ENCODE measurements at regions not wholly inside any gene's neighbourhood (a gene's known extent, or its start where the extent isn't known, plus 50 kb on each side); places are given as distances from the start of the nearest gene placed in this dataset.

GRCh38 chr1:30186586-30186985, 536.8 kb downstream of the MATN1 start:
- no peak overlapping the region for H3K27ac Mint-ChIP-seq
- H3K27me3 Mint-ChIP-seq (ENCODE audit: low read depth): no peaks in the 10 kb centered on the region
- H3K36me3 Mint-ChIP-seq (ENCODE audit: low read depth): no peaks in the 10 kb centered on the region

DNA sequence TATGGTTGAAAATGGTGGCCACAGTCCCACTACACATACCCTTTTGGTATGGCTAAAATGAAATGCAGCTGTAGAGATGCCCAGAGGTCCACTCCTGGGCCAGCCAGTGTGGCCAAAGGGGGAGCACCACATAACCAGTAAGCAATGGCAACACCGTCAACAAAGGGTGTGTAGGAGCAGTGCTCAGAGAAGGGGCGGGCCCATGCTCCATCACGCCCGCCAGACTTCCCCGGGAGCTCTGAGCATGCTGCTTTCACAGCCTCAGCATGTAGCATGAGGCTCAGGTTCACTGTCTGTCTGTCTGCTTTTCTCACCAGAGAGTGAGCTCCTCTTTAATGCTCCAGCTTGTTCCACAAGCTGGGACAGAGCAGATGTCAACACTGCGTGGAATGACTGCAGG, 537.6 kb downstream of the MATN1 start:
- H3K4me1 Mint-ChIP-seq (ENCODE audit: low read depth): peaks cover 3% of the 10 kb centered on the region
- no peaks in the 10 kb centered on the region for H3K27me3 Mint-ChIP-seq (ENCODE audit: low read depth)
- H3K4me3 Mint-ChIP-seq: no peak overlapping the region
- H3K27ac Mint-ChIP-seq: no peak overlapping the region
- no peak for DNase-seq (ENCODE audit: low spot score)
- no peaks in the 10 kb centered on the region for H3K36me3 Mint-ChIP-seq (ENCODE audit: low read depth)
- H3K9me3 Mint-ChIP-seq: no peaks in the 10 kb centered on the region

More at GRCh38 chr1:30186586-30186985, 536.8 kb downstream of the MATN1 start:
- DNase-seq (ENCODE audit: low spot score): no peak
- Mint-ChIP-seq H3K9me3 (no peaks in the 10 kb centered on the region), H3K4me1 (ENCODE audit: low read depth) (peaks cover 10% of the 10 kb centered on the region), H3K4me3 (no peak overlapping the region)

GRCh38 chr1:30185313-30185712, 538.1 kb downstream of the MATN1 start:
- DNase-seq (ENCODE audit: low spot score): no peak
- H3K36me3 Mint-ChIP-seq (ENCODE audit: low read depth): no peaks in the 10 kb centered on the region
- H3K27ac Mint-ChIP-seq: no peak overlapping the region
- no peaks in the 10 kb centered on the region for H3K27me3 Mint-ChIP-seq (ENCODE audit: low read depth)
- no peaks in the 10 kb centered on the region for H3K4me1 Mint-ChIP-seq (ENCODE audit: low read depth)
- no peaks in the 10 kb centered on the region for H3K9me3 Mint-ChIP-seq
- no peak overlapping the region for H3K4me3 Mint-ChIP-seq

- Mint-ChIP-seq H3K27me3 (ENCODE audit: low read depth) (peaks cover 2% of the 10 kb centered on the region), H3K36me3 (ENCODE audit: low read depth) (no peaks in the 10 kb centered on the region), H3K4me1 (ENCODE audit: low read depth) (no peaks in the 10 kb centered on the region), H3K27ac (no peak overlapping the region), H3K9me3 (no peaks in the 10 kb centered on the region), H3K4me3 (no peak overlapping the region)
- DNase-seq (ENCODE audit: low spot score): no peak
These were observed 538.8 kb downstream of the MATN1 start for GRCh38 chr1:30184393-30185141.

DNA sequence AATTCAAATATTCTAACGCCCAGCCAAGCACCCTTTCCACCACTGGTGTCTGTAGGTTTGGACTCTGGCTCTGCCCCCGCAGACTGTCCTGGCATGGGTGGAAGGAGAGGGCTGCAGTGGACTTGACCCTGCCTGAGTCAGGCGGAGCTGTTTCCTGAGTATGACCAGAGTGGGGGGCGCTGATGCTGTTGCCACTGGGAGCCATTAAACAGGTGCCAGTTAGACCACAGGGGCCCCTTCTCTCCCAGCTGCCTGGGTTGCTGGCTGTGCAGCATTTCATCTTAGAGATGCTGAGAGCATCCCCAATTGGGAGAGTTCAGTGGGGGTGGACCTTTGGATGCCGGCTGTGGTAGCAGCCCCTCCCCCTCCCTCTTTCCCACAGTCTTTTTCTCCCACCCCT, 539.5 kb downstream of the MATN1 start:
- Mint-ChIP-seq H3K27ac (no peak overlapping the region), H3K36me3 (ENCODE audit: low read depth) (no peaks in the 10 kb centered on the region), H3K4me1 (ENCODE audit: low read depth) (no peaks in the 10 kb centered on the region), H3K9me3 (no peaks in the 10 kb centered on the region), H3K4me3 (no peak overlapping the region), H3K27me3 (ENCODE audit: low read depth) (peaks cover 7% of the 10 kb centered on the region)
- DNase-seq (ENCODE audit: low spot score): no peak

DNA sequence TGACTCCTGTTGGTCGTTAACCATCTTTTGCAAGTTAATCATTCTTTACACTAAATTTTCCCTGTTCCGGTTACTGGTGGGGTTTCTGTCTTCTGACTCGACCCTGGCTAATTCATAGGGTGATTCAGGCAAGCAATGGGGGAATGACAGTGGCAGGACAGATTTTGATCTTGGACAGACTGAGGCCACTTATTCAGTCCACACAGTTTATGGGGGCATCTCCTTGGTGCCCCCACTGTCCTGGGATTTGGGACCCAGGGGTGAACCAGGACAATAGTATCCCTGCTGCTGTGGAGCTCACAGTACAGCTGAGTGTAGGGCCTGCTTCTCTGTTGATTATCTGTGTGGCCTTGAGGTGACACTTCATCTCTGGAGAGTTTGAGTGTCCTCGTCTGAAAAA, 540.4 kb downstream of the MATN1 start:
- no peak overlapping the region for H3K4me3 Mint-ChIP-seq
- no peak overlapping the region for H3K27ac Mint-ChIP-seq
- H3K9me3 Mint-ChIP-seq: no peaks in the 10 kb centered on the region
- no peaks in the 10 kb centered on the region for H3K4me1 Mint-ChIP-seq (ENCODE audit: low read depth)
- no peak for DNase-seq (ENCODE audit: low spot score)
- H3K27me3 Mint-ChIP-seq (ENCODE audit: low read depth): peaks cover 7% of the 10 kb centered on the region
- H3K36me3 Mint-ChIP-seq (ENCODE audit: low read depth): no peaks in the 10 kb centered on the region

- Mint-ChIP-seq H3K9me3 (no peaks in the 10 kb centered on the region), H3K36me3 (ENCODE audit: low read depth) (no peaks in the 10 kb centered on the region), H3K27me3 (ENCODE audit: low read depth) (peaks cover 17% of the 10 kb centered on the region), H3K4me3 (no peak overlapping the region), H3K27ac (no peak overlapping the region), H3K4me1 (ENCODE audit: low read depth) (no peaks in the 10 kb centered on the region)
- DNase-seq (ENCODE audit: low spot score): no peak
These were observed 543.3 kb downstream of the MATN1 start for GRCh38 chr1:30179942-30180543.

- H3K36me3 Mint-ChIP-seq (ENCODE audit: low read depth): no peaks in the 10 kb centered on the region
These were observed 546.9 kb downstream of the MATN1 start for GRCh38 chr1:30176477-30176876.

DNA sequence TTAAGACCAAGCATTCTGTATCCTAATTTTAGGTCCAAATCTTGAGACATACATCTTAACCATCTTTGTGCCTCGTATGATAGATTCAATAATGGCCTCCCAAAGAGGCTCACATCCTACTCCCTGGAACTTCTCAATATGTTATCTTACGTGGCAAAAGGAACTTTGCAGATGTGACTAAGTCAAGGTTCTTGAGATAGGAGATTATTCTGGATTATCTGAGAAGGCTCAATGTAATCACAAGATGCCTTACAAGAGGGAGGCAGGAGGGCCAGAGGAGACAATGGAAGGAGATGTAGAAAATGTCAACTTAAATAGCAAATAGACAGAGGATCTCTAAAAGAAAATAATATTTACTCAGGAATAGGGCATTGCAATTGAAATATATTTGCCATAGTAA, 548.9 kb downstream of the MATN1 start:
- H3K27me3 Mint-ChIP-seq (ENCODE audit: low read depth): peaks cover 20% of the 10 kb centered on the region
- no peaks in the 10 kb centered on the region for H3K9me3 Mint-ChIP-seq
- no peak for DNase-seq (ENCODE audit: low spot score)
- H3K27ac Mint-ChIP-seq: no peak overlapping the region
- no peaks in the 10 kb centered on the region for H3K36me3 Mint-ChIP-seq (ENCODE audit: low read depth)
- no peak overlapping the region for H3K4me3 Mint-ChIP-seq
- H3K4me1 Mint-ChIP-seq (ENCODE audit: low read depth): no peaks in the 10 kb centered on the region

More at GRCh38 chr1:30176477-30176876, 546.9 kb downstream of the MATN1 start:
- peaks cover 20% of the 10 kb centered on the region for H3K27me3 Mint-ChIP-seq (ENCODE audit: low read depth)
- no peaks in the 10 kb centered on the region for H3K4me1 Mint-ChIP-seq (ENCODE audit: low read depth)
- H3K9me3 Mint-ChIP-seq: no peaks in the 10 kb centered on the region
- DNase-seq (ENCODE audit: low spot score): no peak
- H3K4me3 Mint-ChIP-seq: no peak overlapping the region
- H3K27ac Mint-ChIP-seq: no peak overlapping the region

DNA sequence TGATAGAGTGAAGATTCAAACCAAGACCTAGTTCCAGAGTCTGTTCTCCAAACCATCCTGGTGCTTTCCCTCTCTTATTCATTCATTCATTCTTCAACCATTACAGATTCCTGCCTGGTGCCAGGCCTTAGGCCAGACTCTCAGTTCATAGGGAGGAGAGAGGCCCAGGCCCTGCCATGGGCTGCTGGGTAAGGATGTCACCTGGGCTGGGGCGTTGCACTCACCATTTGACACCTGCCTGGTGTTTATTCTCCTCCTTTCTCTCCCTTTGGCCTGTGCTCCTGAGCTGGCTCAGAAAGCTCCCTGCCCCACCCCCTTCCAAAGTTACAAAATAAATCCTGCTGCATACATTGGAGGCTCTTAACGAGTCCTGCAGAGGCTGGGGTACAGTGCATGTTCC, 549.8 kb downstream of the MATN1 start:
- DNase-seq (ENCODE audit: low spot score): no peak
- Mint-ChIP-seq H3K4me3 (no peak overlapping the region), H3K36me3 (ENCODE audit: low read depth) (no peaks in the 10 kb centered on the region), H3K27ac (no peak overlapping the region), H3K4me1 (ENCODE audit: low read depth) (no peaks in the 10 kb centered on the region), H3K9me3 (no peaks in the 10 kb centered on the region), H3K27me3 (ENCODE audit: low read depth) (peaks cover 19% of the 10 kb centered on the region)

DNA sequence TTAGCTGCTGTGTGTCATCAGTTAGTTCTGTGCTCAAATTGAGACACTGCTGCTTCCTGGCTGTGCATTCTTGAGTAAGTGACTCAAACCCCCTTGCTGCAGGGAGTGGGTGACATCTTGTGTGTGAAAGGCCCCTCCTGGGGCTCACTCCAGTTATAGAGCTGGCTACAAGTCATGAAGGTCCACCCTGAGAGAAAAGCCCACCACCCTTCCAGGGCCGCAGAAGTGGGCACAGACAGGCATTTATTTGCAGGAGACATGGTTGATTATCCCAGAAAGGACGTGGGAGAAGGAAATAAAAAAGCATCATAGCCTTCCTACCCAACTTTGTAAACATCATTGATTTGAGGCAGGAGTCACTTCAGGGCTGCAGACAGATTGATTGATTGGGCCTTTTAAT, 550.6 kb downstream of the MATN1 start:
- DNase-seq (ENCODE audit: low spot score): no peak
- Mint-ChIP-seq H3K4me1 (ENCODE audit: low read depth) (no peaks in the 10 kb centered on the region), H3K27me3 (ENCODE audit: low read depth) (peaks cover 19% of the 10 kb centered on the region), H3K4me3 (no peak overlapping the region), H3K27ac (no peak overlapping the region), H3K36me3 (ENCODE audit: low read depth) (no peaks in the 10 kb centered on the region), H3K9me3 (no peaks in the 10 kb centered on the region)

DNA sequence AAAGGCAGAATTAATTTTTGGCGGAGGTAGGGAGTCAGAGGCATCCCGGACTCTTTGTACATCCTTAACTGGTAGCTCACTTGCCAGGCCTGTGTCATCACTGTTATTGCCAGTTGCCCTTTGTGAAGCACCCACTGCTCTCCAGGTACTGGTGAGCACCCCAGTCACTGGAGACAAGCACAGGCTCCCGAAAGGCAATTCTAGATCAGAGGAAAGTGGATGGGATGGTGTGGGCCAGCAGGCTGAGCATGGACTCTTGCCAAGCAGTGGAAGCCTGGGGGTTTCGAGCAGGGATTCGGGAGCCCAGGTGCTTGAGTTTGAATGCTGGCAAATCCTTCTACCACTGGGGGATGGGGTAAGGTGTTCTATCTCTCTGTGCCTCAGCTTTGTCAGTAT, 551.1 kb downstream of the MATN1 start:
- no peak overlapping the region for H3K4me3 Mint-ChIP-seq
- H3K27me3 Mint-ChIP-seq (ENCODE audit: low read depth): peaks cover 21% of the 10 kb centered on the region
- no peaks in the 10 kb centered on the region for H3K9me3 Mint-ChIP-seq
- H3K36me3 Mint-ChIP-seq (ENCODE audit: low read depth): no peaks in the 10 kb centered on the region
- DNase-seq (ENCODE audit: low spot score): no peak
- H3K4me1 Mint-ChIP-seq (ENCODE audit: low read depth): no peaks in the 10 kb centered on the region
- no peak overlapping the region for H3K27ac Mint-ChIP-seq

DNA sequence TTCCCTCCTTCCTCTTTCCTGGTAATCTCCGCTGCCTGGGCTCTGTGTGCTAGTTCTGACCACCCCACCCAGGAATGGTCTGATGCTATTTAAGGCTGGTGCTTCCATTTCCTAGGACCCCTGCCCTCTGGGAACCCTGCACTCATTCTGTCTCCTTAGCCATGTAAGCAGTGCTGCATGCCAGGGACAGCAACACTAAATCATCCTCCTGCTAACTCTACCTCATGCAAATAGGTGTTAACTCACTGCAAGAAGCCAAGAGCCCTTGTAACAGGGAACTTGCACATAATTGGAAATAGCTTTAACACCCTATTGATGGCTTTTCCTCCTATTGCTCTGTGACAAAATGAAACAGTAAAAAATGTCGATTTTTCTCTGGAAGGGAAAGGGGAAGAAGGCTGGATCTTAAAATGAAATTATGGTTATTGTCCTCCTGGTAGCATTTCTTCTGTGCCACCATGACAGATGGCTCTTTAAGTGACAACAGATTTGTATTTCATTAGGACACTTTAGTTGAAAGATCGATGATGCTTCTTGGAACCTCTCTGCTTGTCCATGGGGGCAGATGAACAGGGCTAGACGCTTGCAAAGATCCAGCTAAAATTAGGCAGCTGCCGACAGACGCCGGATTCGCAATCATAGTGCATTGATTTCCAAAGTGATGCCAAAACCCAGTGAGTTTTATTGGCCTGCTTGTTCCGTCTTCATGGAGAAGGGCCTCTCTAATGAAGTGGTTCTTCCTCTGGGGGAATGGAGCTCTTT, 551.7 kb downstream of the MATN1 start:
- DNase-seq (ENCODE audit: low spot score): no peak
- Mint-ChIP-seq H3K4me1 (ENCODE audit: low read depth) (no peaks in the 10 kb centered on the region), H3K27me3 (ENCODE audit: low read depth) (peaks cover 19% of the 10 kb centered on the region), H3K27ac (no peak overlapping the region), H3K4me3 (no peak overlapping the region), H3K9me3 (no peaks in the 10 kb centered on the region), H3K36me3 (ENCODE audit: low read depth) (no peaks in the 10 kb centered on the region)

GRCh38 chr1:30169269-30169668, 554.1 kb downstream of the MATN1 start:
- H3K4me3 Mint-ChIP-seq: no peak overlapping the region
- no peaks in the 10 kb centered on the region for H3K36me3 Mint-ChIP-seq (ENCODE audit: low read depth)
- H3K27me3 Mint-ChIP-seq (ENCODE audit: low read depth): peaks cover 25% of the 10 kb centered on the region
- H3K27ac Mint-ChIP-seq: no peak overlapping the region
- no peaks in the 10 kb centered on the region for H3K9me3 Mint-ChIP-seq
- H3K4me1 Mint-ChIP-seq (ENCODE audit: low read depth): no peaks in the 10 kb centered on the region
- DNase-seq (ENCODE audit: low spot score): no peak
